ENCODE measurements at regions not wholly inside any gene's neighbourhood (a gene's known extent, or its start where the extent isn't known, plus 50 kb on each side); places are given as distances from the start of the nearest gene placed in this dataset.
"Not testable (repeated sequence)": the region's sequence is repeated elsewhere in the genome, so short reads cannot be mapped to it uniquely, and the experiment has no call there.

- no peak for TF ChIP-seq CTCF (IDR thresholded peaks at IDR 0.05; ENCODE audit: borderline replicate concordance, control extremely low read depth, extremely low read depth, insufficient read depth, missing control alignments)
- no peak for DNase-seq (ENCODE audit: low spot score)
- in situ Hi-C loops (cut with MboI; ENCODE audit: low sequenced_read_pairs, unreplicated experiment), result no loop called here
Measured at GRCh38 chr20:33923740-33924139, 70.0 kb upstream of the RALY start.

- DNase-seq (ENCODE audit: low spot score), result no peak
- TF ChIP-seq CTCF (IDR thresholded peaks at IDR 0.05; ENCODE audit: borderline replicate concordance, control extremely low read depth, extremely low read depth, insufficient read depth, missing control alignments), result no peak
- in situ Hi-C loops (cut with MboI; ENCODE audit: low sequenced_read_pairs, unreplicated experiment), result no loop called here
Measured at GRCh38 chr20:33925867-33926266, 67.8 kb upstream of the RALY start.

GRCh38 chr20:33926425-33926824 is 67.3 kb upstream of the RALY start:
- in situ Hi-C loops (cut with MboI; ENCODE audit: low sequenced_read_pairs, unreplicated experiment), result no loop called here
- TF ChIP-seq CTCF (IDR thresholded peaks at IDR 0.05; ENCODE audit: borderline replicate concordance, control extremely low read depth, extremely low read depth, insufficient read depth, missing control alignments), result no peak
- no peak for DNase-seq (ENCODE audit: low spot score)

GRCh38 chr20:33927724-33928123 is 66.0 kb upstream of the RALY start:
- in situ Hi-C loops (cut with MboI; ENCODE audit: low sequenced_read_pairs, unreplicated experiment), result no loop called here
- TF ChIP-seq CTCF (IDR thresholded peaks at IDR 0.05; ENCODE audit: borderline replicate concordance, control extremely low read depth, extremely low read depth, insufficient read depth, missing control alignments), result no peak
- DNase-seq (ENCODE audit: low spot score), result no peak

- no peak for TF ChIP-seq CTCF (IDR thresholded peaks at IDR 0.05; ENCODE audit: borderline replicate concordance, control extremely low read depth, extremely low read depth, insufficient read depth, missing control alignments)
- in situ Hi-C loops (cut with MboI; ENCODE audit: low sequenced_read_pairs, unreplicated experiment), result no loop called here
- DNase-seq (ENCODE audit: low spot score), result no peak
Measured at GRCh38 chr20:33929917-33930316, 63.8 kb upstream of the RALY start.

- in situ Hi-C loops (cut with MboI; ENCODE audit: low sequenced_read_pairs, unreplicated experiment), result no loop called here
- TF ChIP-seq CTCF (IDR thresholded peaks at IDR 0.05; ENCODE audit: borderline replicate concordance, control extremely low read depth, extremely low read depth, insufficient read depth, missing control alignments), result peak; percentile 54
- DNase-seq (ENCODE audit: low spot score), result peak; percentile 71
Measured at GRCh38 chr20:33933469-33933909, 60.2 kb upstream of the RALY start.

GRCh38 chr20:33936656-33937055 is 57.1 kb upstream of the RALY start:
- no peak for DNase-seq (ENCODE audit: low spot score)
- in situ Hi-C loops (cut with MboI; ENCODE audit: low sequenced_read_pairs, unreplicated experiment), result no loop called here
- TF ChIP-seq CTCF (IDR thresholded peaks at IDR 0.05; ENCODE audit: borderline replicate concordance, control extremely low read depth, extremely low read depth, insufficient read depth, missing control alignments), result no peak

GRCh38 chr20:33939031-33939430 is 54.7 kb upstream of the RALY start:
- DNase-seq (ENCODE audit: low spot score); in situ Hi-C loops (cut with MboI; ENCODE audit: low sequenced_read_pairs, unreplicated experiment): not testable (repeated sequence)

All from GM13976 (cell line).